Spinal cord (tissue), 9 donors: ENCODE measurements at regions not wholly inside any gene's neighbourhood (a gene's known extent, or its start where the extent isn't known, plus 50 kb on each side); places are given as distances from the start of the nearest gene placed in this dataset.
A peak's percentile ranks its signal among the peaks of the same experiment; 100 is the strongest.

Experiments used
- DNase-seq, 6 donors: peaks; one replicate each; pipeline versions ENCODE4 v3.0.0 to v3.0.0-alpha.2; 2013 to 2015; ENCODE audit warnings: low spot score in 6 of 6, low read depth in 4 of 6
- H3K27ac ChIP-seq: one replicate; pipeline ENCODE4 v1.5.1; 2013; ENCODE audit warnings: low read depth, low read length, control low read depth
- H3K27me3 ChIP-seq: one replicate; pipeline ENCODE4 v1.6.1; 2013; ENCODE audit warnings: low read length; ENCODE audit not compliant: control insufficient read depth, insufficient read depth
- H3K36me3 ChIP-seq: one replicate; pipeline ENCODE4 v1.6.1; 2013; ENCODE audit warnings: low read length; ENCODE audit not compliant: control insufficient read depth, insufficient read depth
- H3K4me1 ChIP-seq: one replicate; pipeline ENCODE4 v1.6.1; 2013; ENCODE audit warnings: low read length; ENCODE audit not compliant: control insufficient read depth, insufficient read depth
- H3K4me3 ChIP-seq: one replicate; pipeline ENCODE4 v1.5.1; 2013; ENCODE audit warnings: low read depth, low read length, control low read depth
- H3K9me3 ChIP-seq: one replicate; pipeline ENCODE4 v1.6.1; 2013; ENCODE audit warnings: low read length; ENCODE audit not compliant: control insufficient read depth, insufficient read depth
- WGBS: methylation state at CpG from one replicate; pipeline ENCODE4 v1.1.5; 2013; ENCODE audit warnings: missing lambda C conversion rate; ENCODE audit not compliant: insufficient coverage; 5-methylcytosine and 5-hydroxymethylcytosine counted together
- donor health status: healthy.

DNA sequence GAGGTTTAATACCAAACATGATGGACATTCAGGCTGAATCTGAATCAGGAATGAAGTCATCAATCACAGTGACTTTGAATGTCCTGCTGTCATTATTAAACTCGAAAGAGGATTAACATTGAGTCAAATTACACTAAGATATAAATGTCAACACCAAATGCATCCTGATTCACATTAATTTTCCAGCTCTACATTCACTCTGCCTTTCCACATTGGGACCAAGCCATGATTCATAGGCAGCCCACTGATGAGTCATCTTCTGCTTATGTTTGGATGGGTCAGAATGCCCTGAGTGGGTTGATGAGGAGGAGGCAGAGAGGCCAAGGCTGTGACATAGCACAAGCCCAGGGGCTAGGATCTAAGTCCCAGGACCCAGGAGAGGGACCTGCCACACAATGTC is 247.6 kb upstream of the RPS6KA3 start:
- H3K4me3 ChIP-seq = no peak overlapping the region
- WGBS = 57% methylated on average over 1 of the region's 1 CpG
- DNase-seq = no peak
- peaks cover 12% of the 10 kb centered on the region for H3K27me3 ChIP-seq
- no peak overlapping the region for H3K27ac ChIP-seq
- H3K4me1 ChIP-seq = no peaks in the 10 kb centered on the region
- no peaks in the 10 kb centered on the region for H3K9me3 ChIP-seq
- H3K36me3 ChIP-seq = no peaks in the 10 kb centered on the region

DNA sequence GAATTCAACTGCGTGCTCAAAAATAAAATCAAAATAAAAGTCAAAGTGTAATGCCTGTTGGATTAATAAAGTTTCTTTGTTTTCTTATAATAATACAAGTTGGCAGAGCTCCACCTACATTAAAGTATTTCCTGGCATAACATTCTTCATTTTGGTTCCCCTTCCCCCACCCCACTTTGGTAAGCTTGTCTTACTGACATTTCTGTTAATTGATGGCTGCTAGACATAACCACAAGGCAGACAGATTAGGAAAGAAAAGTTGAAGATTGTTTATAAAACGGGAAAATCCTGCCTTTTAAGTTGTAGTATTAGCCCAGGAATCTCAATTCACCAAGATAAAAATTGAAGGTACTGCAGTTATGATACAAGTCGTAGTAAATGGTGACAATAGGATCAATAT is 246.5 kb upstream of the RPS6KA3 start:
- Histone ChIP-seq H3K36me3 (no peaks in the 10 kb centered on the region), H3K4me3 (no peak overlapping the region), H3K9me3 (no peaks in the 10 kb centered on the region), H3K4me1 (no peaks in the 10 kb centered on the region), H3K27me3 (peaks cover 6% of the 10 kb centered on the region), H3K27ac (no peak overlapping the region)
- no CpG with 5 or more reads among the region's 3 CpGs for WGBS
- no peak for DNase-seq

DNA sequence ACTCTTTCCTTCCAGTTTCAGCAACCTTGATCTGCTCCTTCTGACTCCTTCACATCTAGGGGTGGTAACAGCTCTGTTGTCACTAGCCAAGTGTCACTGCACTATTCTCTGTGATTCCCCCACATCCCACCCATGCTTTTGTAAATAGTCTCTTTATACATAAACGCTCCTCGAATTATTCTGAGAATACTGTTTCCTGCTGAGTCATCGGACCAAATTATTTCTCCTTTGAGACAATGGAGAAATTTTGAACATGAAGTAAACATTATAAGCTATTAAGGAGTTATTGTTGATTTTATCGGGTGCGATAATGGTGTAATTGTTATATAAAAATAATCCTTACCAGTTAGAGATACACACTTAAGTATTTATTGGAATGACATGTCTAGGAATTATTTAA is 245.1 kb upstream of the RPS6KA3 start:
- Histone ChIP-seq H3K36me3 (no peaks in the 10 kb centered on the region), H3K4me1 (no peaks in the 10 kb centered on the region), H3K27ac (no peak overlapping the region)

DNA sequence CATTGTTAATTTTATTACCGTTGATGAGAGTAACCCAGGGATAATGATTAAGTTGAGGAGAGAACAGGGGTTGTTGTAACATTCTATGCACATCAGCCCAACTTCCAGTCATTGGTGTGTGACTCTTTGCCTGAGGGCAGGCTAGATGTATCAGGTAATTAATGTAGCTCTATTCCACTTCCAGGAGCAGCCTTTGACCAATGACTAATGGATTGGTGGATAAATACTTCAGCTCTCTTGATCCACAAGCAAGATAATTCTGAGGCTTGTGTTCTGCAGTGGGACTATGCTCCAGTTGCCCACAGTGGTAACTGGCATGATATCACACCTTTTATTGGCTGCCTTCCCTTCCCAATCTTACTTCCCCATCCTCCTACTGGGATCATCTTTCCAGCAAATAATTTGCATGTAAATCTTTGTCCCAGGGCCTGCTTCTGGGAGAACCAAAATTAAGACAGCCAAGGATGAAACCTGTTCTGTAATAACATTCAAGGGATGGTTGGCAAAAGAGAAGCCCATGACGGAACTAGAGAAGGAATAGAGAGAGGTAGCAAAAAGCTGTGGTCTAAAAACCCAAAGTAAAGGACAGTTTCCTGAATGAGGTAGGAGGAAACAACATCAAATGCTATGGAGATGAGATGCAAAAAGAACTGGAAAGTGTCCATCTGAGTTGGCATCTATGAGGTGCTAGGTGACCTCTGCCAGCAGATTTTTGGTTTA is 241.4 kb upstream of the RPS6KA3 start:
- Histone ChIP-seq H3K4me3 (no peak overlapping the region), H3K27ac (no peak overlapping the region), H3K36me3 (no peaks in the 10 kb centered on the region), H3K4me1 (no peaks in the 10 kb centered on the region), H3K27me3 (peaks cover 3% of the 10 kb centered on the region), H3K9me3 (no peaks in the 10 kb centered on the region)
- peak in 1 of 6 donors; percentile 48 for DNase-seq
- WGBS = 80% methylated on average over 1 of the region's 2 CpGs

More for the DNA sequence above, 245.1 kb upstream of the RPS6KA3 start:
- no peak for DNase-seq
- WGBS = no CpG with 5 or more reads among the region's 5 CpGs
- Histone ChIP-seq H3K27me3 (peaks cover 6% of the 10 kb centered on the region), H3K4me3 (no peak overlapping the region), H3K9me3 (no peaks in the 10 kb centered on the region)

DNA sequence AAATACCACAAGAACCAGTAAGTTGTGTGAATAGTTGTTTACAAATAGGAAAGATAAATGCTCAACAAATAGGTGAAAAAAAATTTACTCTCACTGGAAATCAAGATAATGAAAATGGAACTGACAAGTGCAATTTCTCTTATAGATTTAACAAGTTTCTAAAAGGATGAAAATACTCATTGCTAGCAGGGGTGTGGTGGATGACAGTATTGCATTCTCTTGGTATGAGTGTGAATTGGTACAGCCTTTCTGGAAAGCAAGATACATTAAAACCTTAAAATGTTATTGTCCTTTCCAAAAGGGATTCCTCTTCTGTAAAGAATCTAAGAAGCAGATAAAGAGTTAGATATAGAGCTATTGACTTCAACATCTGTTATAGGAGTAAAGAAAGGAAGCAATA is 240.0 kb upstream of the RPS6KA3 start:
- Histone ChIP-seq H3K36me3 (no peaks in the 10 kb centered on the region), H3K27ac (no peak overlapping the region), H3K27me3 (peaks cover 5% of the 10 kb centered on the region), H3K9me3 (no peaks in the 10 kb centered on the region), H3K4me1 (no peaks in the 10 kb centered on the region), H3K4me3 (no peak overlapping the region)
- no peak for DNase-seq

DNA sequence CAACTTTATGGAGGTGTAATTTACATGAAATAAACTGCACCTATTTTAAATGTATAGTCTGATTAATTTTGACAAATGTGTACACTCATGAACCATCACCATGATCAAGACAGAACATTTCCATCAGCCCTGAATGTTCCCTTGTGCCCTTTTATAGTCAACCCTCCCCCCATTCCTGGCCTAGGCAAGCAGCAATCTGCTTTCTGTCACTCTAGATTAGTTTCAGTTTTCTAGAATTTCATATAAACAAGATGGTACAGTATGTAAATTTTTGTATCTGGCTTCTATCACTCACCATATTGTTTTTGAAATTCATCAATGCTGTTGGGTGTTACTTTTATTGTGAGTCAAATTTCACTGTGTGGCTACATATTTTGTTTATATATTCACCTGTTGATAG is 234.2 kb upstream of the RPS6KA3 start:
- Histone ChIP-seq H3K36me3 (no peaks in the 10 kb centered on the region), H3K4me3 (no peak overlapping the region), H3K4me1 (no peaks in the 10 kb centered on the region), H3K27ac (no peak overlapping the region), H3K27me3 (peaks cover 10% of the 10 kb centered on the region), H3K9me3 (no peaks in the 10 kb centered on the region)
- peak in 1 of 6 donors; percentile 13 for DNase-seq

DNA sequence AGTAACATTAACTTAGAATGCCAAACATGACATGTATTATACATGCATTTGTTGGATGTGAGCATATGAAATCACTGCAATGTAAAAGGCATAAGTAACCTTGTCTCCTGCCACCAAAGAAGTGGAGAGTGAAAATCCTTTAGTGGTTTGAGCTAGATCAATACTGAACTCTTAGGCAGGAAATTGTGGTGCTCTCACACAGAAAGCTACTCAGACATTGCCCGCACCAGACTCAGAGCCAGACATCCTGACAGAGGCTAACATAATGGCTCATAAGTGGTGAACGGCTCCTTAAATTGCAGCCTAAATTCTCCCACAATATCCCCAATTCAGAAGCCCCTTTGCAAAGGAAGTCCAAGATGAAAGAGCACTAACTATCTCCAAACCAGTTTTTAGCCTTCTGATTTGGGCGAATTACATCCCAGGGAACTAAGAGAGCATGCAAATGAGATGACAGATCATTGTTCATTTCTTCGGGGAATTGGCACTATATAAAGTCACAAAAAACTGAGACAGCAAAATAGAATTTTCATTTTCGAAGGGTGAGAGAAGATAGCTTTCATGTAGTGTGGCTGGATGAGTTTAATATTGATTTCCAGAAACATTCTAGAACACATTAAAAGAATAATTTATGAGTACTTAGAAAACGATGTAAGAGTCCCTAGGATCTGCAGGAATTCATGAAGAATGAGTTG is 233.6 kb upstream of the RPS6KA3 start:
- Histone ChIP-seq H3K36me3 (no peaks in the 10 kb centered on the region), H3K4me3 (no peak overlapping the region), H3K9me3 (no peaks in the 10 kb centered on the region), H3K27me3 (peaks cover 10% of the 10 kb centered on the region), H3K4me1 (no peaks in the 10 kb centered on the region), H3K27ac (no peak overlapping the region)
- WGBS = 50% methylated on average over 2 of the region's 6 CpGs
- DNase-seq = peak in 1 of 6 donors; percentile 7

DNA sequence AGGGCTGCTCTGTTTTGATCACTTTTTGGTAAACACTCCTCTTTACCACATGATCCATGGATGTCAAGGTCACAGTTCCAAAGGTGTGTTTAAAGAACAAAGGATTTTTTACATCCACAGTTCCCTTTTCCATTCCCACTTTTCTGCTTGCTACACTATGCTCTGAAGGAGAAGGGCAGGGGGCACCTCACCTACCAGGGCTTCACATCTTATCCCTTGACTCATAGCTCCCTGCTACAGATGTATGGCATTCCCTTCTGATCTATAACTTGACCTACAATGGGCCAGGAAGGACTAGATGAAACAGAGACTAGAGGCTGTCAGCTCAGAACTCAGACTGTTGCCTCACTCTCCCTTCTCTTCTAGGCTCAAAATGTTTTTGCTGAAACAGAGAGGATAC is 233.1 kb upstream of the RPS6KA3 start:
- Histone ChIP-seq H3K27me3 (peaks cover 12% of the 10 kb centered on the region), H3K36me3 (no peaks in the 10 kb centered on the region), H3K9me3 (no peaks in the 10 kb centered on the region), H3K4me1 (no peaks in the 10 kb centered on the region), H3K4me3 (no peak overlapping the region), H3K27ac (no peak overlapping the region)
- DNase-seq = no peak

DNA sequence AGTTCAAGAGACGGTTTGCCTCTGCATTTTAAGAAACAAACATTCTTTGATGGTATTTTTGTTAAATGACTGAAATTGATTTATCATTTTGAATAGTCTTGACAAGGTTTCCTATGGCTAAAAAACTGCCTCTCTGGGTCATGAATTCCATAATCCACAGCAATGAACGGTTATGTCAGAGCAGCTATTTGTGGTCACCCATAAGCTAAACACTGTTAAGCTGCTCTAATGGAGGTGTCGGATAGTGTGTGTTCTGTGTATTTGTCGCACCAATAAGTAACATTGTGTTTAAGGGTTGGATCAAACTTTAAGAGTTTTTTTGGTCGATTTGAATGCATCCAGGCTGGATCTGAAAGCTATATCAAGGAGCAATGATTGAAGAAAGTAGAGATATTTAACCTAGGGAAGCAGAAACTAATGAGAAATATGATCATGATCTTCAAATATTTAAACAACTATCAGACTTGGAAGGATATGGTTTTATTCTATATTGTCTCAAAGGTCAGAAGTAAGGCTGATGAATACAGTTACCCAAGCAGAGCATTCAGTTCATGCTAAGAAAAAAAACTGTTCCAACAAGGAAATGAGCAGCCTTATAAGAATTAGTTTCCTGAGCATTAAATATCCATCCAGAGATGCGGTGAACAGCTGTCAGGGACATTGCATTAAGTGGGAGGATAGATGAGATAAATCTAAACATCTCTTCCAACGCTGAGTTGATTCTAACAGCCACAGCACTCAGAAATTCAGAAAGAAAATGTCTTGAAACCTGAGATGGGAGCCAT is 232.3 kb upstream of the RPS6KA3 start:
- Histone ChIP-seq H3K27ac (no peak overlapping the region), H3K27me3 (peaks cover 12% of the 10 kb centered on the region), H3K4me3 (no peak overlapping the region), H3K9me3 (no peaks in the 10 kb centered on the region), H3K4me1 (no peaks in the 10 kb centered on the region), H3K36me3 (no peaks in the 10 kb centered on the region)
- WGBS = 57% methylated on average over 1 of the region's 7 CpGs
- DNase-seq = peak in 1 of 6 donors; percentile 3
